Stimulated activated naive B cell treated with anti-CD40 and anti-IgM and Interleukin-4, amounts not matched to agents 10 μg/mL and 1 μg/mL and 100 μg/mL, for 72 hours (primary cell): ENCODE measurements at regions not wholly inside any gene's neighbourhood (a gene's known extent, or its start where the extent isn't known, plus 50 kb on each side); places are given as distances from the start of the nearest gene placed in this dataset.

ENCODE experiments used
- ATAC-seq, 2 donors: fragments of 150-1000 bp; cut with Tn5 transposase; replicated peaks; 2 replicates each; pipeline ENCODE4 v1.10.0; 2021; ENCODE audit warnings: moderate library complexity in 1 of 2
- DNase-seq: peaks from one replicate; pipeline ENCODE4 v3.0.0; 2021
- H3K27ac Mint-ChIP-seq: one replicate; pipeline ENCODE4 v1.8.0; 2022; ENCODE audit warnings: mild to moderate bottlenecking, mixed read lengths
- H3K27me3 Mint-ChIP-seq, 2 donors: one replicate each; pipeline ENCODE4 v1.8.0; 2022; ENCODE audit warnings: mixed read lengths in 2 of 2
- H3K36me3 Mint-ChIP-seq, 2 donors: one replicate each; pipeline ENCODE4 v1.8.0; 2022; ENCODE audit warnings: mixed read lengths in 2 of 2, mild to moderate bottlenecking in 1 of 2
- H3K4me1 Mint-ChIP-seq, 2 donors: one replicate each; pipeline ENCODE4 v1.8.0; 2022; ENCODE audit warnings: mixed read lengths in 2 of 2, mild to moderate bottlenecking in 1 of 2
- H3K4me3 Mint-ChIP-seq, 2 donors: one replicate each; pipeline ENCODE4 v1.8.0; 2022; ENCODE audit warnings: mild to moderate bottlenecking in 2 of 2, mixed read lengths in 2 of 2, moderate library complexity in 1 of 2
- H3K9me3 Mint-ChIP-seq, 2 donors: one replicate each; pipeline ENCODE4 v1.8.0; 2022; ENCODE audit warnings: mixed read lengths in 2 of 2, mild to moderate bottlenecking in 1 of 2

GRCh38 chr5:4095918-4096630, 500.4 kb downstream of the IRX1 start:
- H3K36me3 Mint-ChIP-seq: no peaks in the 10 kb centered on the region
- DNase-seq (no peak), ATAC-seq (no peak)
- H3K9me3 Mint-ChIP-seq: peaks cover 0 to 3% of the 10 kb centered on the region in 2 donors
- no peaks in the 10 kb centered on the region for H3K27me3 Mint-ChIP-seq
- no peak overlapping the region for H3K27ac Mint-ChIP-seq
- H3K4me1 Mint-ChIP-seq: no peaks in the 10 kb centered on the region
- H3K4me3 Mint-ChIP-seq: no peak overlapping the region

GRCh38 chr5:4097199-4097598, 501.6 kb downstream of the IRX1 start:
- Mint-ChIP-seq H3K9me3 (peaks cover 0 to 3% of the 10 kb centered on the region in 2 donors), H3K36me3 (no peaks in the 10 kb centered on the region), H3K27me3 (no peaks in the 10 kb centered on the region), H3K4me1 (no peaks in the 10 kb centered on the region), H3K4me3 (no peak overlapping the region), H3K27ac (no peak overlapping the region)
- DNase-seq (no peak), ATAC-seq (no peak)

GRCh38 chr5:4098226-4098625, 502.6 kb downstream of the IRX1 start:
- no peak overlapping the region for H3K4me3 Mint-ChIP-seq
- H3K36me3 Mint-ChIP-seq: no peaks in the 10 kb centered on the region
- H3K9me3 Mint-ChIP-seq: peaks cover 0 to 3% of the 10 kb centered on the region in 2 donors
- no peaks in the 10 kb centered on the region for H3K27me3 Mint-ChIP-seq
- DNase-seq (no peak), ATAC-seq (no peak)
- no peaks in the 10 kb centered on the region for H3K4me1 Mint-ChIP-seq
- no peak overlapping the region for H3K27ac Mint-ChIP-seq

GRCh38 chr5:4099386-4099785, 503.8 kb downstream of the IRX1 start:
- ATAC-seq: no peak
- no peak overlapping the region for H3K27ac Mint-ChIP-seq
- H3K4me1 Mint-ChIP-seq: no peaks in the 10 kb centered on the region
- H3K9me3 Mint-ChIP-seq: peaks cover 0 to 3% of the 10 kb centered on the region in 2 donors
- no peak for DNase-seq
- no peaks in the 10 kb centered on the region for H3K27me3 Mint-ChIP-seq
- no peak overlapping the region for H3K4me3 Mint-ChIP-seq
- H3K36me3 Mint-ChIP-seq: no peaks in the 10 kb centered on the region

- no peak for ATAC-seq
- no peak overlapping the region for H3K4me3 Mint-ChIP-seq
- H3K27ac Mint-ChIP-seq: no peak overlapping the region
Measured at GRCh38 chr5:4100739-4101138, 505.1 kb downstream of the IRX1 start.

GRCh38 chr5:4101189-4101588, 505.6 kb downstream of the IRX1 start:
- ATAC-seq (no peak), DNase-seq (no peak)
- Mint-ChIP-seq H3K36me3 (no peaks in the 10 kb centered on the region), H3K27me3 (no peaks in the 10 kb centered on the region), H3K4me3 (no peak overlapping the region), H3K4me1 (no peaks in the 10 kb centered on the region), H3K9me3 (peaks cover 0 to 2% of the 10 kb centered on the region in 2 donors), H3K27ac (no peak overlapping the region)

More at GRCh38 chr5:4100739-4101138, 505.1 kb downstream of the IRX1 start:
- Mint-ChIP-seq H3K36me3 (no peaks in the 10 kb centered on the region), H3K4me1 (no peaks in the 10 kb centered on the region), H3K27me3 (no peaks in the 10 kb centered on the region), H3K9me3 (peaks cover 0 to 2% of the 10 kb centered on the region in 2 donors)
- DNase-seq: no peak

- H3K36me3 Mint-ChIP-seq: no peaks in the 10 kb centered on the region
- H3K4me1 Mint-ChIP-seq: no peaks in the 10 kb centered on the region
- no peak overlapping the region for H3K27ac Mint-ChIP-seq
- no peak for DNase-seq
- H3K27me3 Mint-ChIP-seq: no peaks in the 10 kb centered on the region
- no peak overlapping the region for H3K4me3 Mint-ChIP-seq
- no peaks in the 10 kb centered on the region for H3K9me3 Mint-ChIP-seq
- ATAC-seq: no peak
Measured at GRCh38 chr5:4104831-4105597, 509.4 kb downstream of the IRX1 start.

- Mint-ChIP-seq H3K27me3 (no peaks in the 10 kb centered on the region), H3K27ac (no peak overlapping the region), H3K9me3 (no peaks in the 10 kb centered on the region), H3K4me1 (no peaks in the 10 kb centered on the region), H3K4me3 (no peak overlapping the region), H3K36me3 (no peaks in the 10 kb centered on the region)
- ATAC-seq: no peak
- DNase-seq: no peak
Measured at GRCh38 chr5:4108690-4109089, 513.1 kb downstream of the IRX1 start.

GRCh38 chr5:4113426-4113825, 517.8 kb downstream of the IRX1 start:
- H3K36me3 Mint-ChIP-seq: no peaks in the 10 kb centered on the region
- no peaks in the 10 kb centered on the region for H3K9me3 Mint-ChIP-seq
- no peaks in the 10 kb centered on the region for H3K27me3 Mint-ChIP-seq

GRCh38 chr5:4113905-4114304, 518.3 kb downstream of the IRX1 start:
- Mint-ChIP-seq H3K9me3 (no peaks in the 10 kb centered on the region), H3K27ac (no peak overlapping the region), H3K4me1 (no peaks in the 10 kb centered on the region), H3K4me3 (no peak overlapping the region), H3K27me3 (no peaks in the 10 kb centered on the region), H3K36me3 (no peaks in the 10 kb centered on the region)
- DNase-seq (no peak), ATAC-seq (no peak)

More at GRCh38 chr5:4113426-4113825, 517.8 kb downstream of the IRX1 start:
- DNase-seq (no peak), ATAC-seq (no peak)
- H3K4me3 Mint-ChIP-seq: no peak overlapping the region
- H3K4me1 Mint-ChIP-seq: no peaks in the 10 kb centered on the region
- H3K27ac Mint-ChIP-seq: no peak overlapping the region

- Mint-ChIP-seq H3K36me3 (no peaks in the 10 kb centered on the region), H3K27ac (no peak overlapping the region), H3K9me3 (no peaks in the 10 kb centered on the region), H3K4me3 (no peak overlapping the region), H3K4me1 (no peaks in the 10 kb centered on the region), H3K27me3 (no peaks in the 10 kb centered on the region)
- no peak for DNase-seq
- ATAC-seq: no peak
Measured at GRCh38 chr5:4114452-4114851, 518.8 kb downstream of the IRX1 start.

- no peaks in the 10 kb centered on the region for H3K4me1 Mint-ChIP-seq
- H3K4me3 Mint-ChIP-seq: no peak overlapping the region
- DNase-seq: no peak
- ATAC-seq: no peak
- no peaks in the 10 kb centered on the region for H3K27me3 Mint-ChIP-seq
- peaks cover 5 to 6% of the 10 kb centered on the region in 2 donors for H3K9me3 Mint-ChIP-seq
- no peak overlapping the region for H3K27ac Mint-ChIP-seq
- H3K36me3 Mint-ChIP-seq: no peaks in the 10 kb centered on the region
Measured at GRCh38 chr5:4116834-4117233, 521.2 kb downstream of the IRX1 start.

GRCh38 chr5:4124221-4124970, 528.8 kb downstream of the IRX1 start:
- Mint-ChIP-seq H3K27me3 (peaks cover 0 to 8% of the 10 kb centered on the region in 2 donors), H3K4me3 (no peak overlapping the region), H3K9me3 (peaks cover 8 to 9% of the 10 kb centered on the region in 2 donors), H3K27ac (no peak overlapping the region), H3K4me1 (no peaks in the 10 kb centered on the region), H3K36me3 (no peaks in the 10 kb centered on the region)
- no peak for ATAC-seq
- DNase-seq: no peak

- ATAC-seq (no peak), DNase-seq (no peak)
- Mint-ChIP-seq H3K4me1 (no peaks in the 10 kb centered on the region), H3K27ac (no peak overlapping the region), H3K9me3 (peaks cover 2 to 4% of the 10 kb centered on the region in 2 donors), H3K36me3 (no peaks in the 10 kb centered on the region), H3K4me3 (no peak overlapping the region), H3K27me3 (peaks cover 0 to 6% of the 10 kb centered on the region in 2 donors)
Measured at GRCh38 chr5:4128994-4129393, 533.4 kb downstream of the IRX1 start.
